Smooth muscle cell (in vitro differentiated cells): ENCODE measurements at regions not wholly inside any gene's neighbourhood (a gene's known extent, or its start where the extent isn't known, plus 50 kb on each side); places are given as distances from the start of the nearest gene placed in this dataset.

ENCODE experiments used
- DNase-seq: peaks from one replicate; lab custom pipeline; 2025; ENCODE audit not compliant: unreplicated experiment; lab: John Stamatoyannopoulos, UW
- H2AFZ ChIP-seq: fragments of 200-600 bp; sonication (generic); 2 replicates; pipeline ENCODE4 v1.6.0; 2016; ENCODE audit warnings: antibody characterized with exemption, low read depth, mild to moderate bottlenecking
- H3F3A ChIP-seq: fragments of 200-600 bp; sonication (generic); 2 replicates; pipeline ENCODE4 v1.6.0; 2017; ENCODE audit warnings: antibody characterized with exemption, low read depth
- H3K27ac ChIP-seq: fragments of 200-600 bp; sonication (generic); 2 replicates; pipeline ENCODE4 v1.5.1; 2016; ENCODE audit warnings: low read depth, mild to moderate bottlenecking
- H3K27me3 ChIP-seq: fragments of 200-600 bp; sonication (generic); 2 replicates; pipeline ENCODE4 v1.6.1; 2016; ENCODE audit warnings: low read depth, mild to moderate bottlenecking
- H3K36me3 ChIP-seq: fragments of 200-600 bp; sonication (generic); 2 replicates; pipeline ENCODE4 v1.5.1; 2016; ENCODE audit warnings: low read depth
- H3K4me1 ChIP-seq: fragments of 200-600 bp; sonication (generic); 2 replicates; pipeline ENCODE4 v1.5.1; 2016; ENCODE audit warnings: low read depth
- H3K4me2 ChIP-seq: fragments of 200-600 bp; sonication (generic); 2 replicates; pipeline ENCODE4 v1.6.0; 2016; ENCODE audit warnings: mild to moderate bottlenecking
- H3K4me3 ChIP-seq: fragments of 200-600 bp; sonication (generic); 2 replicates; pipeline ENCODE4 v1.5.1; 2016; ENCODE audit warnings: mild to moderate bottlenecking
- H3K79me2 ChIP-seq: fragments of 200-600 bp; sonication (generic); 2 replicates; pipeline ENCODE4 v1.6.0; 2016; ENCODE audit warnings: low read depth, mild to moderate bottlenecking
- H3K9ac ChIP-seq: fragments of 200-600 bp; sonication (generic); 2 replicates; pipeline ENCODE4 v1.6.0; 2016; ENCODE audit warnings: low read depth
- H3K9me3 ChIP-seq: fragments of 200-600 bp; sonication (generic); replicated peaks from 2 replicates; pipeline ENCODE4 v1.5.1; 2016; ENCODE audit warnings: low read depth
- H4K20me1 ChIP-seq: fragments of 200-600 bp; sonication (generic); 2 replicates; pipeline ENCODE4 v1.6.0; 2016; ENCODE audit warnings: low read depth
- CTCF ChIP-seq: fragments of 200-600 bp; sonication (generic); IDR thresholded peaks from 2 replicates; pipeline ENCODE4 v1.5.1; 2017; ENCODE audit warnings: borderline replicate concordance, mild to moderate bottlenecking, antibody characterized with exemption; ENCODE audit not compliant: insufficient read depth, poor library complexity, severe bottlenecking
- WGBS: methylation state at CpG from one replicate; pipeline ENCODE4 v1.1.7; 2016; ENCODE audit warnings: low lambda C conversion rate; 5-methylcytosine and 5-hydroxymethylcytosine counted together

GRCh38 chr14:34258318-34258717 is 203.7 kb downstream of the SPTSSA start:
- H3F3A ChIP-seq, result no peaks in the 10 kb centered on the region
- H3K79me2 ChIP-seq, result no peaks in the 10 kb centered on the region
- H3K27me3 ChIP-seq, result no peaks in the 10 kb centered on the region
- no peaks in the 10 kb centered on the region for H3K4me1 ChIP-seq
- H3K4me3 ChIP-seq, result no peak overlapping the region
- WGBS, result 11% methylated on average over 1 of the region's 1 CpG
- peak overlapping the region; percentile 92 for H3K27ac ChIP-seq
- no peaks in the 10 kb centered on the region for H3K9me3 ChIP-seq
- H3K4me2 ChIP-seq, result peak overlapping the region; percentile 20
- H3K36me3 ChIP-seq, result no peaks in the 10 kb centered on the region
- DNase-seq, result no peak
- TF ChIP-seq CTCF, result no peak
- no peak overlapping the region for H2AFZ ChIP-seq
- peak overlapping the region; percentile 84 for H3K9ac ChIP-seq
- H4K20me1 ChIP-seq, result no peaks in the 10 kb centered on the region

GRCh38 chr14:34257505-34257904 is 204.5 kb downstream of the SPTSSA start:
- TF ChIP-seq CTCF, result no peak
- H3K79me2 ChIP-seq, result no peaks in the 10 kb centered on the region
- H3K4me2 ChIP-seq, result peak overlapping the region; percentile 22
- H3K9ac ChIP-seq, result peak overlapping the region; percentile 73
- H3K4me1 ChIP-seq, result no peaks in the 10 kb centered on the region
- no peaks in the 10 kb centered on the region for H3K36me3 ChIP-seq
- no peaks in the 10 kb centered on the region for H3K9me3 ChIP-seq
- H3K27me3 ChIP-seq, result no peaks in the 10 kb centered on the region
- H3F3A ChIP-seq, result no peaks in the 10 kb centered on the region
- H2AFZ ChIP-seq, result no peak overlapping the region
- 69% methylated on average over 4 of the region's 4 CpGs for WGBS
- no peak overlapping the region for H3K4me3 ChIP-seq
- no peak for DNase-seq
- no peaks in the 10 kb centered on the region for H4K20me1 ChIP-seq
- H3K27ac ChIP-seq, result peak overlapping the region; percentile 92

- DNase-seq, result no peak
Observed at GRCh38 chr14:34256223-34256622, 205.8 kb downstream of the SPTSSA start.

More at GRCh38 chr14:34256223-34256622, 205.8 kb downstream of the SPTSSA start:
- no peaks in the 10 kb centered on the region for H3K79me2 ChIP-seq
- no peaks in the 10 kb centered on the region for H3K36me3 ChIP-seq
- WGBS, result 24% methylated on average over 1 of the region's 1 CpG
- no peak overlapping the region for H3K4me2 ChIP-seq
- H3K9me3 ChIP-seq, result no peaks in the 10 kb centered on the region
- H3K4me1 ChIP-seq, result no peaks in the 10 kb centered on the region
- peak overlapping the region; percentile 92 for H3K27ac ChIP-seq
- no peak overlapping the region for H2AFZ ChIP-seq
- H4K20me1 ChIP-seq, result no peaks in the 10 kb centered on the region
- H3K27me3 ChIP-seq, result no peaks in the 10 kb centered on the region
- peak overlapping the region; percentile 37 for H3K9ac ChIP-seq
- no peak overlapping the region for H3K4me3 ChIP-seq
- no peak for TF ChIP-seq CTCF
- H3F3A ChIP-seq, result no peaks in the 10 kb centered on the region
